NB4 (cell line): ENCODE measurements at regions not wholly inside any gene's neighbourhood (a gene's known extent, or its start where the extent isn't known, plus 50 kb on each side); places are given as distances from the start of the nearest gene placed in this dataset.

Source experiments
- CTCF ChIP-seq: IDR thresholded peaks from one replicate; pipeline ENCODE4 v1.5.1; 2012; ENCODE audit warnings: low read depth, low read length
- MAX ChIP-seq: IDR thresholded peaks from 2 replicates; pipeline ENCODE4 v1.6.1; 2011; ENCODE audit warnings: low read depth, low read length
- MYC ChIP-seq: IDR thresholded peaks from 2 replicates; pipeline ENCODE4 v1.6.1; 2011; ENCODE audit warnings: low read depth, low read length
- POLR2A ChIP-seq: IDR thresholded peaks from 2 replicates; pipeline ENCODE4 v1.6.1; 2011; ENCODE audit warnings: mild to moderate bottlenecking; ENCODE audit not compliant: insufficient read length; ENCODE audit errors: extremely low read depth

GRCh38 chr4:176508780-176509331, 189.1 kb downstream of the SPCS3 start:
- TF ChIP-seq POLR2A (no peak), CTCF (no peak), MAX (no peak), MYC (no peak)
